ENCODE measurements at regions not wholly inside any gene's neighbourhood (a gene's known extent, or its start where the extent isn't known, plus 50 kb on each side); places are given as distances from the start of the nearest gene placed in this dataset.
"Not testable (repeated sequence)": the region's sequence is repeated elsewhere in the genome, so short reads cannot be mapped to it uniquely, and the experiment has no call there.

DNA sequence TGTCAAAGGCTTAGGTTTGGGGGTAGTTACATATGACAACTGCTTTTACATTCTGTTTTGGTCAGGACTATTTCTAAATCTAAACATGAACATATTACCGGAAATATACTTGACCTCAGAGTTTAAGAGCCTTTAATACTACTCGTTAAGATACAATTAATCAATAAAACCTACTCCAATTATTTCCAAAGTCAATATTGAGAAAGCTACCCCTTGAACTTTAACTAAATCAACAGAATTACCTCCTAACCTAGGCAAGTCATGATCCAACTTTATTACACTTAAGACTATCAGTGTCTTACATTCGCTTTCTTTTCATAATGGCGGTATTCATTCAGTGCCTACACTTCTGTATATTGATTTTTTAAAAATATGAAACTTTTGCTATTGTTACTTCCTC is 107.7 kb downstream of the RAP2B start:
- DNase-seq: no peak

DNA sequence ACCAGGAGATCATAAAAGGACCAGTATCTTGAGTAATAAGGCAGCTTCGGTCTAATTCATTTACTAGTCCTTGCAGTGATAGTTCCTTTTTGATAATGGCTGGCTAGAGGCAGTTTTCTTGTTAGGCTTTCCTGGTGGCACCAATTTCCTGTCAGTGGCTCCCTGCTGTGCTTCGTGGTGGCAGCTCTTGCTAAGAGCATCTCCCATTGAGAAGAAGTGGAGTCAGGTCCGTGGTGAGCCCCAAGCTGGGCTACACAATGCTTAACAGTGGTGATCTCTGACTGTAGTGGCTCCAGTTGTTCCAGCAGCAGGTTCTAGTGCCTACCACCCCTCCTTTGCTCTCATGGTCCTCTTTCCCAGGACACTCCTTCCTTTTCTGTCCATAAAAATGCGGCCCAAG is 111.2 kb downstream of the RAP2B start:
- no peak for DNase-seq

DNA sequence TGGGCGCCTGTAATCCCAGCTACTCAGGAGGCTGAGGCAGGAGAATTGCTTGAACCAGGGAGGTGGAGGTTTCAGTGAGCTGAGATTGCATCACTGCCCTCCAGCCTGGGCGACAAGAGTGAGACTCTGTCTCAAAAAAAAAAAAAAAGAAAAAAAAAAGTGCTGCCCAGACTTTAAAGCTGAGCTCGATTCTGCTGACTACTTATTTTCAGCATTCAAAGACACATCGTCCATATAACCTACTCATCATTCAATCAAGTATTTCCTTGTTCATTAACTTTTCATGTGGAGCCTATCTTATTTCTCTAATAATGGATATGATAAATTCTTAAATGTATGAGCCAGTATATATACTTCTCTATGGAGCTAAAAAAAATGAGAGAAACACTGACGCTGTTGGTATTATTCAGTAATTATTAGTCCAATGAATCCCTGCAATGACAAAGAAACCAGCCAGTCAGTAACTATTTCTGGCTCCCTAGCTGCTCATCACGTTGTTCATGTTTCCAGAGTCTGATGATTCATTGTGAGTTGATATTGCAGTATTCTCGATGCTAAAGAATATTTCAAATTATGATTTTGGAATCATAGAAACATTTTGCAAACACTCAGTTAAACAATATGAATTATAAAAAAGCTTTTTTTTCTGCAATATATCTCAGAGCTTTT is 111.9 kb downstream of the RAP2B start:
- DNase-seq: no peak

DNA sequence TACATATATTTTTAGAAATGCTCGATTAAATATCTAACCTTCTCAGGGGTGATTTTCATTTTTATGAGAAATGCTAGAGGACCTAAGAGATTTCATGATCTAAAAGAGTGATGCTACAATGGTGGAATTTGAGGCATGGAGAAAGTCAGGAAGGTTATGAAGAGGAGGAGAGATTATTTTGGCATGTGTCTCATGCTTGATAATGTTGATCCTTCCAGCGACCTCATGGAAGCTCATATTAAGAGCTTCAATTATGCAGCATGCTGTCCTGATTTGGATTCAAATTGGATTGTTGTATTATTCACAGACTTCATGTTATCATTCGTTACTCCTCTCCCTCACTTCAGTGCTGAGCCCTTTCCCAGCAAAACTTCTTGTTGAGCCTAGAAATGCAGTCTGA is 112.5 kb downstream of the RAP2B start:
- DNase-seq: no peak

DNA sequence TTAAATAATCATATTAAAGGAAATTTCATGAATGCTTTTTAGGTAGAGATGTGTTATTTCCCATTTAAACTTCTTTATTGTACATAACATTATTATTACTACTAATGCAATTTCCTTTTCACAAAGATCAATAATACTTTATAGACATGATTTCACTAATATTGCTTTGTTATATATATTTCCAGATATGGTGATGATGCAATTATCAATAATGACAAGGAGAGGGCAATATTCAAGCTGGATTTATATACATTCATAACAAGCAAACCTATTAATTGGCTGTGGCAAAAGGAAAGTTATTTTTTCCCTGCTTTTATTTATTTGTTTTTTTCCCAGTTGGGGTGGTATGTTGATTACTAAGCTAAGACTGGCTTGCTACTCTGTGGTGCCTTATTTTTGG is 113.5 kb downstream of the RAP2B start:
- DNase-seq: no peak

DNA sequence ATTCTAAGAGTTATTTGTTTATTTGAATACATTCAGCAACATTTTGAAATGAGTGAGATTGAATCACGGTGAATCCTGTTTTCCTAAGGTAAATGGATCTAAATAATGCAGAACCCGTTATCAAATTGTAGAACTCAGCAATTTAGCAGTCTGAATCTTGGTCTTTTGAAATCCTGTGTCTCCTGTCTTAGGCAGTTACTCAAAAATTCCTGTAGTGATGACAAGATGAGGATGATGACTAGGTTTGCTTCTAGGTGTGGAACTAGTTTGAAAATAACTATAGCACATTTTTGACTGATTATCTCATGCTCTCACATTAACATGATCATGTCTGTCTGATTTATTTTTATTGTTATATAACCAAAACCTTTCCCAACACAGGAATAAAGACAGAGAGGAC is 115.0 kb downstream of the RAP2B start:
- DNase-seq: no peak

DNA sequence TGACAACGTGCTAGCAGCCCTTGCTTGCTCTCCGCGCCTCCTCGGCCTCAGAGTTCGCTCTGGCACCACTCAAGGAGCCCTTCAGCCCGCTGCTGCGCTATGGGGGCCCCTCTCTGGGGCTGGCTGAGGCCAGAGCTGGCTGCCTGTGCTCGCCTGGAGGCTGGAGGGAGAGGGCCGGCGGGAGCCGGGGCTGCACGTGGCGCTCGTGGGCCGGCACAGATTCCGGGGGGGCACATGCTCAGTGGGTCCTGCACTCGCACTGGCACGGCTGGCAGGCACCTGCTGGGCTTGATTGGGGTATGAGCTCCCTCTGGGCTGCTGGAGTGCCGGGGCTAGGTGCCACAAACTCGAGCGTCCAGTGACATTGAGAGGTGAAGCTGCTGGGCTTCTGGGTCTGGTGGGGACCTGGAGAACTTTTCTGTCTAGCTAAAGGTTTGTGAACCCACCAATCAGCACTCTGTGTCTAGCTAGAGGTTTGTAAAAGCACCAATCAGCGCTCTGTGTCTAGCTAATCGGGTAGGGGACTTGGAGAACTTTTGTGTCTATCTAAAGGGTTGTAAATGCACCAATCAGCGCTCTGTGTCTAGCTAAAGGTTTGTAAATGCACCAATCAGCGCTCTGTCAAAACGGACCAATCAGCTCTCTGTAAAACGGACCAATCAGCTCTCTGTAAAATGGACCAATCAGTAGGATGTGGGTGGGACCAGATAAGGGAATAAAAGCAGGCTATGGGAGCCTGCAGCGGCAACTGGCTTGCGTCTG is 119.4 kb downstream of the RAP2B start:
- DNase-seq: not testable (repeated sequence)

DNA sequence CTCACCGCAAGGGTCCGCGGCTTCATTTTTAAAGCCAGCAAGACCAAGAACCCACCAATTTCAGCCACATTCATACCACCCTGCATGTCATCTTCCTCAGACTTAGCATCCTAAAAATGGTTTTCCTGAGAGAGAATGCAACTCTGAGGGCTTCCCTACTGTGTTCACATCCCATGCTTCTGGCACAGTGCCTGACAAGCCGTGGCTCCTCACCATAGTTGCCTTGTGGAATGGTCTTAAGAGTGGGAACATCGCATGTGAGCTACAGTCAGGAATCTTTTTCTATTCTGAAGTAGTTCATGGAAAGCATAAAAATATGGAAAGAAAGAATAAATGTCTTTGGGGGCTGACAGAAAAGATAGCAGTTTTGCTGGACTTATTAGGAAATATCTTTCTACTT is 120.3 kb downstream of the RAP2B start:
- no peak for DNase-seq

DNA sequence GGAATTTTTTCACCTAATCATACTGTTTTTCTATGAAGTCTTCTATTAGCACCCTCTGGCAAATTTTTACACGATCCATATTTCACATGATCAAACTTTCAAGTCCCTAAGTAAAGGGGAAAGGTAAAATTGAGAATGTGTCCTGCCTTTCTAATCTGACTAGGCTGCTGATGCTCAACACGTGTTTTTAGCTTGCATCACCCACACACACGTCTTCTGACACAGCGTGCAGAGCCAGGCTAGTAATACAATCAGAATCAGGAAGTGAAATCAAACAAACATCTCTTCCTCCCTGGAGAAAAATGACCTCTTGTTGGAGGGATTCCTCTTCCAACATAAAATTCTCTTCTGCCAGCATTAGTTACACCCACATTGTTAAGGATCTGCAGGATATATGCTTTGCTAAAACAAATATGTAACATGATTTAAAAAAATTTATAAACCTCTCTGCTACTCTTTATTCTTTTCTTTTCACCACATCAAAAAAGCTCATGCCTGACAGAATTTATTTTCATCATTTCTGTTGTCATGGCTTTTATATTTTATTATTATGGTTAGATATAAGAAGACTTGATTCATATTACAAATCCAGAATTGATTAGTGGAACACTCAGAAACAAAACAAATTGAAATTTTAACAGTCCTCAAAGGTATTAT is 122.4 kb downstream of the RAP2B start:
- peak; percentile 23 to 40 for DNase-seq

DNA sequence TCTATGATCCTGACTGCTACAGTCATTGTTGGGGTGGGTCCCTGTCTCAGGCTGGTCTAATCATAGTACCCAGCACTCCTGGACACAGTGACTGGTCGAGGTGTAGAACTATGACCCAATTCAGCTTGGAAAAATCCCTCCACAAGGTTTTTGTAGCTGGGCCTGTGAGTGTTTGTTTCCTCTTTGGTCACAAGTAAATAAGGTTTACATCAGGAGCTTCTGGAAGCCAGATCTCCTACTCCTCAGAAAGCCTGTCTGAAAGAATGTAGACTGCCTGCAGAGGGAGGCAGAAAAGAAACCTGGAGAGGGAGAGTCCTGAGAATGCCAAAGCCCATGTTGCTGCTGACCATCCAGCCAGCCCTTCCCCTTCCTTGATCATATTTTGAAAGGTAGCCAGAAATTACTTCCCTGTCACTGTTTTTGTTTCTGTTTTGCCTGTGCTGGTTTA is 123.2 kb downstream of the RAP2B start:
- no peak for DNase-seq

DNA sequence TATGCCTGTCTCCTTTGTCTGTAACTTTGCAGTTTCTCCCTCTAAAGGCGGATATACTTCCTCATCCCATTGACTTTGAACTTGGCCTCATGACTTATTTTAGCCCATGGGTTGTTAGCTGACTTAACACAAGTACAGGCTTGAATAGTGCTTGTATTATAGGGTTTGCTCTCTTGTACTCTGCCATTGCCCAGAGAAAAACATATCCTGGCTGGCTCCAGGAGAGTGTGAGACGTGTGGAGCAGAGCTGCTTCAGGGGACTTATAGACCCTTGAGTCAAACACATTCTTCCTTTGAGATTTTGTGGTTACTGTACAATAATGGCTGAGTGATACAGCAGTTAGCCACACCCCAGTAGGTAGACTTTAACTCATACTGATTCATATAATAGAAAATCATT is 124.0 kb downstream of the RAP2B start:
- no peak for DNase-seq

DNA sequence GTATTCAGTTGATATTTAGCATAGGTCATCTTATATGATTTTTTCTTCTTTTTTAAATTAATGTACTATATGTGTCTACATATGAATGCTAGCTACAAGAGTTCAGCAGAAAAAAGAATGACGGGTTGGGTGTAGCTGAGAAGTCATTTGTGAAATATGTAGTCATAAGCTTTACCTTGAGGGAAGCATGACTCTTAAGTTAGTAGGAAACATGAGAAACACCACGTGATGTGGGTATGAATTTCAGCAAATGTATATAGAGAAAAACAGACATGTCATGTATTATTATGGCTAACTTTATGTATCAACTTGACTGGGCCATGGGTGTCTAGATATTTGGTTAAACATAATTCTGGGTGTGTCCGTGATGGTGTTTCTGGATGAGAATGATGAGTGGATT is 125.0 kb downstream of the RAP2B start:
- no peak for DNase-seq

DNA sequence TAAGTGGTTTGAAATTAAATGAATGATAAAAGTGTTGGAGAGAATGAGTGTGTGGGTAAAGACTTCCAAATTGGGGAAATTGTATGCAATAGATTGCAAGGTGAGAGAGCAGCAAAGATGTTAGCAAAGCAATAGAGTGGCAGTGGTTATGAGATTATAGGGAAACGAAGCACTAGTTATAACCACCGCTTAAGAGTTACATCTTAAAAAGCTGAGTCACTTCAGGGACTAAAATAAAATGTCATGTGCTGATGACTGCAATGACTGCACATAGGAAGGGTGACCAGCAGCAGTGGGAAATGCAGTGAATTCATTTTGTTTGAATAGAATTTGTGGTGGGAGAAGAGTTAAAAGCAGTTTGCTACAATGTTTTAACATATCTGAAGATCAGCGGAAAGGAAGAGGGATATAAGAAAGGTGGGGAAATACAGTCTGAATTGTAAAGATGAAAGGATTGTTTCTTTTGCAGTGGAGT is 127.3 kb downstream of the RAP2B start:
- no peak for DNase-seq

DNA sequence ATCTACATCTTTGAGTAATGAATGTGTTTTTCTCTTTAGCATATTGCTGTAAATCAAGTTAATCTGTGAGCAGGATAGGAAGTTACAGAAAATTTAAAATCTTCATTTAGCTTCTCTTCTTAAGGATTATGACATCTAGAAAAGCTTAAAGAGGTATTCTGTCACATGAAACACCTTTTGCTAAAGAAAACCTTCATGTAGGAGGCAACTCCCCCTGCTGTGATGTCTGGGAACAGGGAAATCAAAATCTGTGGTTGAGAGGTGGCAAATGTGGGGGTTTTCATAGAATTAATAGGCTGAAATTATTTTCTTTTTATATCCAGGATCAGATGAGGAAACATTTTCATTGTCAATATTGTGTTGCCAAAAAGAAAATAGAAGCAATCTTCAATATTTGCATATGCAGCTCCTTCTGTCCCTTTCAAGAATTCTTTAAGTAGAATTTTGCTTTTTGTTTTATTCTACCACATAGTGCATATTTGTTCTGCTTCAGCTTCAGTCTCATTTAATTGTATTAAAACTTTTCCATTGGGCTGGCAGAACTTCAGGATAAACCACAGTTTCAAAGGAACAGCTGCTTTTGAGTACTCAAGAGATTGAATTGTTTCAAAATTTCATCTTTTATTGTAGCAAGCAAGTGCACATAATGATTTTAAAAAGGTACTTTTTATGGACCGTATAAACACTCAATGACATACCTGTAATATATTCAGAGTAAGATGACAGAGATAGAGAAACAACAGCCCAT is 128.4 kb downstream of the RAP2B start:
- no peak for DNase-seq

DNA sequence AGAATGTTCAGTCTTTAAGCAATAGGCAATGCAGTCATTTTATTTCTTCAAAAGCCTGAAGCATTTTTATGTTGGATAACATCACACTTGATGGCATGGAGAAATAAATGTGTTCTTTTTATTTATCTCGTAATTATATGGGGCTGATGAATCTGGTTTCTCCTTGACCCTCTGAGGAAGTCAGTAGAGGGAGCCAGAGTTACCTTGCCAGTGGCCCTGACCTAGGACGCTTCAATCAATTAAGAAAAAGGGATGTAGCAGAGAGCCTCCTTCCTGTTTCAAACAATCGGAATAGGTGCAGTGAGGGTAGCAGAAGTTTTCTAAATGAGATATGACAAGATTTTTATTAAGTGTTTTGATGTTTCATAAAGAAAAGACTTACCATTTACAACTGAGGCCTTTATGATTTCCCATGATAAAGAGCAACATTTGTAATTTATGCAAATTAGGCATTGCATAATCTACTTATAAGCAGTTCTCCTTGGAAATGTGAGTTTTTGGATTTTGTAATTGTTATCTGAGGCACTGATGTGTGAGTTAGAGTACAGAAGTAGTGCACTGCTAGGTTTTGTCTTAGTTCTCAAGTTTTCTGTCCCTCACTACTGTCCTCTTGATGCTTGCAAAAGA is 129.1 kb downstream of the RAP2B start:
- DNase-seq: no peak

DNA sequence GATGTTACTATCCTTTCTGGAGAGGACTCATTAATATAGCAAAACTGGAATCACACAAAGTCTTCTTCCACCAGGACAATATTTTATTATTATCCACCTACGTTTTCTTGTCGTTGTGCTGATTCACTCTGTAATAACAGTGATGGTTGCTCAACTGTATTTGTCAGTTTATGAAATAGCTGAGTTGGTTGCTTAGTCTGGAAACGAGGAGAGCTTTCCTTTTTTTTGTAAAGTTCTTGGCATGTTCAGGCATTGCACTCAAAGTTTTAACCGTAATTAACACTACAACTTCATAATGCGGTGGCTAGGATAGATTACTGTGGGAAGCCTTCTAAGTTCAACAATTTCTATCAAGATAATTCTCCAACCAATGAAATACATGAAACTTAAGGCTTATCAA is 131.2 kb downstream of the RAP2B start:
- no peak for DNase-seq

DNA sequence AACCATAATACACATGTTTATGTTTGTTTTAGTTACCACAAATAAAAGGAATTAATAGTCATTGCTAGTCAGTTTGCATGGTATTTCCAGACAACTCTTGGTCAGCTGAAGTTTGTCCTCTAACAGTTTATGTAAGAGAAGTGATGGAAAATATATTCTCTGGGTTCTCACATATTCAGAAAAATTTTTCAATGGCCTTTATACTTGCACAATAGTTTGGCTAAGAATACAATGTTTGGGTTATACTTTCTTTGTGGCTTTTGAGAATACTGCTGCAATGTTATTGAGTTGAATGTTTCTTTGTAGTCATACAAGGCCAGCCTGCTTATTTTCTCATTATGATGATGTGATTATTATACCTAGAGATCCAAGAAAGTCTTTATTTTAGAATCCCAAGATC is 133.9 kb downstream of the RAP2B start:
- DNase-seq: no peak

DNA sequence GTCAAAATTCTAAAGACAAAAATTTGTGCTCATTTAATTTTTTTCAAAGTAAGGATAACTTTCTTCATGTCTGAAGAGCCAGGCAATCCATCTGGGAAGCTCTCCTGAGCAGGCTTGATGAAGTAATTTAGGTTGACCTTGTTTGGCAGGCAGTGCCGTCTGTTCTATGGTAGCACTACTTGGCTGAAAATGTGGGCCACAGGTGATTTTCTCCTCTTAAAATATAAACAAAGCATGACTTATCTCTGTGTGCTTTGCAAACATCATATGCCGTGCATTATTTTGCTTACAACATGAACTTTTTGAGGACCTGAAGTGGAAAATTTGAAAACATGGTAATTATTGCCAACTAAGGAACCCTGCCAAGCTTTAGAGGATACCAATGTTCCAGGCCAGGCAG is 143.2 kb downstream of the RAP2B start:
- DNase-seq: no peak

DNA sequence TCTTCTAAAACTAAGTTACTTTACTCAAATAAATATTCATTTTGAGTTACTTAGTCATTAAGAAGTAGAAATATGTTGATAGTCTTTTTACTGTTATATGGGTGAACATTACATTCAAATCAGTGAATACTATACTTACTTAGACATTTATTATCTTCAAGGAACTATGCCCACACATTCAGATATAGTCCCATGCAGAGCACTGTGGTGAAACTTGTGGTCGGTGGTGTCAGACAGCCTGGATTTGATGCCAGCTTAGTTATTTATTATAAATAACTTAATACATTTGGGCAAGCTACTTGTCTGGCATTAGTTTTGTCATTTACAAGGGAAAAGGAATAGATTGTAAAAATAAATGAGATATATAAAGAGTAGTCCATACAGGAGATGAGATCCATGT is 149.5 kb downstream of the RAP2B start:
- no peak for DNase-seq

DNA sequence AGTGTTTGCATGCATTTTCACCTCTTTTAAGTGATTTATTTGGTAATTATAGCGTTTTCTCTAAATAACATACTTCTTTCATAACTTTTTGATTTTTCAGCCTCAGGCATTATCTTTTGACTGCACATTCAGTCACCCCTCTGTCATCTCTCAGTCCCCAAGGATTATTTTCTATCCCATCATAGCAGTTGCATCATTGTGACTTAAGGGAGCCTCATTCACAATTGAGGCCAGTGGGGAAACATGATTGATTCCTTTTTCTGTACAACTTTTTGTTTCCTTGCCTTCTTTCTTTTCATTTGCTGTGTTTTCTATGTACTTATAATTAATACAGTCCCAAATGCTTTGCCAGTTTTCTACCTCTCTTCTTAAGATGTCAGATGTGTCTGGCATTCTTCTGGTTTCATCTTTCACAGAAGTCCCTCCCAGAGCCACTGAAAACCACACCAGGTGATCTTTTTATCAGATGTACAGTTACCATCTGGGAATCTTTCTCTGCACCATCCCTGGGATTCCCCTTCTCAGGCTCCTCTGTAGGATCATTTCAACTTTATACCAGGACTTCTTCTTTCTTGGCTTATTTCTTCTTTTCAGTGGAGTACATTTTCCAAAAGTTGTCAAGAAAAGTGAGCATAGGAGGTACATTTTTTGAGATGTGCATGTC is 151.4 kb downstream of the RAP2B start:
- no peak for DNase-seq

DNA sequence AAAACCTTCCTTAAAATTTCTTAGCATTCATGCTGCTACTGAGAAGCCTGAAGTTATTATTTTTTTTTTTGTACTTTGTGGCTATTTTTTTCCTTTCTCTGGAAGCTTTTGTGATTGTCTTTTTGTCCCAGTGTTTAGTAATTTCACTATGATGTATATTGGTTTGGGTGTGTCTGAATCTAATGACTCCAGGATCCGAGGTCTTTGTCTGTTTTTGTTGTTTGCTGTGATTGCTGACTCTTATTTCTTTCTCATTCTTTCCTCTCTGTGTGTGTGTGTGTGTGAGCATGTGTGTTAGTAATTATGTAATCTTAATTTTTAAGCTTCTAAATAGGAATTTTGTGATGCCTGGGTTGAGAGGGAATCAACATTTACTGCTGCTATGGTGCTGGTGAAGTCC is 152.0 kb downstream of the RAP2B start:
- DNase-seq: no peak

DNA sequence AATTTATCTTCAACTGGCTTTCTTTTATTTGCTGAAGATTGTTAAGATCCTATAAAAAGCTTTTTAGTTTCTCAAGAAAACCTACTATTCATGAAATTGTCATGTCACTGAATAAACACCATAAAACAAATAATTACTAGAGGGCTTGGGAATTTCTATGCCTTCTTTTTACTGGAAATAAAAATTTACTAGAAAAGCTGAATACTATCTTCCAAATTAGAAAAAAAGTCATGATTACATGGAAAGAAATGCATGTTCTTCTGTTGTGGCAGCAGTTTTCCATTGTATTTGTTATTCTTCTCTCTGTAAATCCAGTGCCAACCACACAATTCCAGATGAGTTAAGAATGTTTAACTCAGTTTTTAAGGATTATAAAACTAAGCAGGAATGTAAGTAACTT is 153.8 kb downstream of the RAP2B start:
- no peak for DNase-seq

Data from stimulated activated CD4-positive, alpha-beta T cell treated with anti-CD3 and anti-CD28 coated beads, Interleukin-2, amount 100 ng/mL, for 24 hours (primary cell).